Neural progenitor cell (in vitro differentiated cells): ENCODE measurements at regions not wholly inside any gene's neighbourhood (a gene's known extent, or its start where the extent isn't known, plus 50 kb on each side); places are given as distances from the start of the nearest gene placed in this dataset.

Source experiments
- DNase-seq: peaks from one replicate; pipeline ENCODE4 v3.0.0-alpha.2; 2016; ENCODE audit warnings: low spot score
- H2AFZ ChIP-seq: fragments of 200-600 bp; sonication (generic); replicated peaks from 2 replicates; pipeline ENCODE4 v1.6.1; 2016; ENCODE audit warnings: antibody characterized with exemption
- H3F3A ChIP-seq: fragments of 200-600 bp; sonication (generic); 2 replicates; pipeline ENCODE4 v1.6.1; 2016; ENCODE audit warnings: antibody characterized with exemption, low read depth
- H3K27ac ChIP-seq: fragments of 200-600 bp; sonication (generic); 2 replicates; pipeline ENCODE4 v1.5.1; 2016; ENCODE audit warnings: mild to moderate bottlenecking
- H3K27me3 ChIP-seq: fragments of 200-600 bp; sonication (generic); 2 replicates; pipeline ENCODE4 v1.6.1; 2016; ENCODE audit warnings: mild to moderate bottlenecking, moderate library complexity
- H3K36me3 ChIP-seq: fragments of 200-600 bp; sonication (generic); 2 replicates; pipeline ENCODE4 v1.5.1; 2016
- H3K4me1 ChIP-seq: fragments of 200-600 bp; sonication (generic); 2 replicates; pipeline ENCODE4 v1.6.1; 2016; ENCODE audit warnings: mixed run types
- H3K4me2 ChIP-seq: fragments of 200-600 bp; sonication (generic); 2 replicates; pipeline ENCODE4 v1.6.1; 2016
- H3K4me3 ChIP-seq: fragments of 200-600 bp; sonication (generic); 2 replicates; pipeline ENCODE4 v1.5.1; 2016
- H3K79me2 ChIP-seq: fragments of 200-600 bp; sonication (generic); 2 replicates; pipeline ENCODE4 v1.6.1; 2016; ENCODE audit warnings: low read depth
- H3K9ac ChIP-seq: fragments of 200-600 bp; sonication (generic); 2 replicates; pipeline ENCODE4 v1.6.1; 2016
- H3K9me3 ChIP-seq: fragments of 200-600 bp; sonication (generic); 2 replicates; pipeline ENCODE4 v1.5.1; 2016; ENCODE audit warnings: low read depth
- H4K20me1 ChIP-seq: fragments of 200-600 bp; sonication (generic); 2 replicates; pipeline ENCODE4 v1.6.1; 2016; ENCODE audit warnings: low read depth
- H3K27ac Mint-ChIP-seq: 3 replicates; pipeline ENCODE4 v1.8.0; 2021; ENCODE audit warnings: mixed read lengths
- H3K27me3 Mint-ChIP-seq: 2 replicates; pipeline ENCODE4 v1.8.0; 2022; ENCODE audit warnings: low read depth, mild to moderate bottlenecking, inconsistent platforms, moderate library complexity, mixed read lengths; ENCODE audit not compliant: insufficient read depth
- H3K36me3 Mint-ChIP-seq: 3 replicates; pipeline ENCODE4 v1.8.0; 2021; ENCODE audit warnings: mixed read lengths
- H3K4me1 Mint-ChIP-seq: 3 replicates; pipeline ENCODE4 v1.8.0; 2021; ENCODE audit warnings: mixed read lengths
- H3K4me3 Mint-ChIP-seq: 3 replicates; pipeline ENCODE4 v1.8.0; 2021; ENCODE audit warnings: mild to moderate bottlenecking, moderate library complexity, mixed read lengths
- H3K9me3 Mint-ChIP-seq: 3 replicates; pipeline ENCODE4 v1.8.0; 2020; ENCODE audit warnings: mixed read lengths
- CTCF ChIP-seq: fragments of 200-600 bp; sonication (generic); IDR thresholded peaks from 2 replicates; pipeline ENCODE4 v1.5.1; 2017; ENCODE audit warnings: antibody characterized with exemption, mild to moderate bottlenecking
- EZH2 ChIP-seq: fragments of 200-600 bp; sonication (generic); IDR thresholded peaks from 2 replicates; pipeline ENCODE4 v1.6.1; 2017; ENCODE audit warnings: antibody characterized with exemption, mild to moderate bottlenecking, moderate library complexity
- EZH2phosphoT487 ChIP-seq: fragments of 200-600 bp; sonication (generic); IDR thresholded peaks from 2 replicates; pipeline ENCODE4 v1.6.1; 2017; ENCODE audit warnings: antibody characterized with exemption

GRCh38 chr14:65261425-65261920, 151.1 kb upstream of the FUT8 start:
- no peak overlapping the region for H3K27ac ChIP-seq
- Mint-ChIP-seq H3K9me3 (peaks cover 14% of the 10 kb centered on the region), H3K4me3 (no peak overlapping the region), H3K36me3 (no peaks in the 10 kb centered on the region), H3K27me3 (peaks cover 15% of the 10 kb centered on the region), H3K27ac (no peak overlapping the region), H3K4me1 (peaks cover 4% of the 10 kb centered on the region)
- H3K4me1 ChIP-seq = peaks cover 10% of the 10 kb centered on the region
- no peak overlapping the region for H3K4me2 ChIP-seq
- H3K36me3 ChIP-seq = no peaks in the 10 kb centered on the region
- H3K9ac ChIP-seq = no peak overlapping the region
- no peaks in the 10 kb centered on the region for H3K9me3 ChIP-seq
- DNase-seq = no peak
- no peak overlapping the region for H2AFZ ChIP-seq
- no peak overlapping the region for H3K4me3 ChIP-seq
- TF ChIP-seq EZH2 (no peak), CTCF (no peak), EZH2phosphoT487 (no peak)
- peaks cover 25% of the 10 kb centered on the region for H3K27me3 ChIP-seq
- peaks cover 10% of the 10 kb centered on the region for H3F3A ChIP-seq
- H3K79me2 ChIP-seq = no peaks in the 10 kb centered on the region
- H4K20me1 ChIP-seq = no peaks in the 10 kb centered on the region

GRCh38 chr14:65261946-65262345, 150.6 kb upstream of the FUT8 start:
- H3K27me3 ChIP-seq = peaks cover 25% of the 10 kb centered on the region
- no peak overlapping the region for H3K4me3 ChIP-seq
- no peaks in the 10 kb centered on the region for H3K36me3 Mint-ChIP-seq
- no peak overlapping the region for H2AFZ ChIP-seq
- no peak overlapping the region for H3K4me2 ChIP-seq
- H3K9me3 Mint-ChIP-seq = peaks cover 14% of the 10 kb centered on the region
- DNase-seq = peak; percentile 56
- H3K9me3 ChIP-seq = no peaks in the 10 kb centered on the region
- H3K4me1 Mint-ChIP-seq = peaks cover 3% of the 10 kb centered on the region
- H3K4me1 ChIP-seq = peaks cover 10% of the 10 kb centered on the region
- peaks cover 15% of the 10 kb centered on the region for H3K27me3 Mint-ChIP-seq
- H3K27ac Mint-ChIP-seq = no peak overlapping the region
- peak; percentile 70 for TF ChIP-seq EZH2phosphoT487
- TF ChIP-seq EZH2 = no peak
- no peak for TF ChIP-seq CTCF
- H3K36me3 ChIP-seq = no peaks in the 10 kb centered on the region
- no peak overlapping the region for H3K4me3 Mint-ChIP-seq
- H3K79me2 ChIP-seq = no peaks in the 10 kb centered on the region
- no peaks in the 10 kb centered on the region for H4K20me1 ChIP-seq
- peaks cover 10% of the 10 kb centered on the region for H3F3A ChIP-seq
- H3K27ac ChIP-seq = no peak overlapping the region
- H3K9ac ChIP-seq = no peak overlapping the region

- no peaks in the 10 kb centered on the region for H3K36me3 Mint-ChIP-seq
- no peak overlapping the region for H3K27ac Mint-ChIP-seq
- no peaks in the 10 kb centered on the region for H4K20me1 ChIP-seq
These were observed 149.2 kb upstream of the FUT8 start for GRCh38 chr14:65263177-65263788.

More at GRCh38 chr14:65263177-65263788, 149.2 kb upstream of the FUT8 start:
- peaks cover 25% of the 10 kb centered on the region for H3K27me3 ChIP-seq
- H2AFZ ChIP-seq = no peak overlapping the region
- no peak overlapping the region for H3K4me3 ChIP-seq
- H3F3A ChIP-seq = peaks cover 10% of the 10 kb centered on the region
- no peak for DNase-seq
- Mint-ChIP-seq H3K9me3 (peaks cover 12% of the 10 kb centered on the region), H3K4me1 (no peaks in the 10 kb centered on the region), H3K4me3 (no peak overlapping the region), H3K27me3 (peaks cover 10% of the 10 kb centered on the region)
- no peak overlapping the region for H3K27ac ChIP-seq
- no peaks in the 10 kb centered on the region for H3K9me3 ChIP-seq
- peaks cover 10% of the 10 kb centered on the region for H3K4me1 ChIP-seq
- no peak overlapping the region for H3K4me2 ChIP-seq
- TF ChIP-seq CTCF (no peak), EZH2 (no peak), EZH2phosphoT487 (no peak)
- no peak overlapping the region for H3K9ac ChIP-seq
- H3K36me3 ChIP-seq = no peaks in the 10 kb centered on the region
- no peaks in the 10 kb centered on the region for H3K79me2 ChIP-seq
